ENCODE measurements at regions not wholly inside any gene's neighbourhood (a gene's known extent, or its start where the extent isn't known, plus 50 kb on each side); places are given as distances from the start of the nearest gene placed in this dataset.

- POLR2A ChIA-PET: no interaction called here
- CTCF ChIA-PET: no interaction called here
- no peaks in the 10 kb centered on the region for H3K27me3 Mint-ChIP-seq
- Histone ChIP-seq H3K27me3 (replicated peaks in 1 of 4; ENCODE audit: control extremely low read depth in 1 of 4, control insufficient read depth in 3 of 4, insufficient read depth in 4 of 4, low read length in 3 of 4) (no peaks in the 10 kb centered on the region), H3K79me2 (ENCODE audit: control insufficient read depth, insufficient read depth, low read length) (no peaks in the 10 kb centered on the region), H3K9ac (ENCODE audit: low read length) (no peak overlapping the region), H3K36me3 (replicated peaks in 1 of 2; ENCODE audit: control extremely low read depth in 1 of 2, control insufficient read depth in 1 of 2, extremely low read depth in 1 of 2, insufficient read depth in 2 of 2, low read length in 1 of 2) (no peaks in the 10 kb centered on the region), H2AFZ (ENCODE audit: insufficient read depth, low read depth, low read length, poor library complexity, severe bottlenecking) (no peak overlapping the region), H4K20me1 (ENCODE audit: control insufficient read depth, insufficient read depth, low read length, poor library complexity, severe bottlenecking) (no peaks in the 10 kb centered on the region), H3K4me2 (replicated peaks; ENCODE audit: low read depth, low read length, poor library complexity, severe bottlenecking) (no peak overlapping the region), H3K4me3 (ENCODE audit: control extremely low read depth in 1 of 5, extremely low read depth in 1 of 5, insufficient read depth in 1 of 5, low read depth in 2 of 5, low read length in 4 of 5) (no peak overlapping the region), H3K9me3 (ENCODE audit: control extremely low read depth in 1 of 3, control insufficient read depth in 2 of 3, insufficient read depth in 1 of 3, low read length in 2 of 3) (peaks cover 0 to 14% (median 0%) of the 10 kb centered on the region in 3 donors), H3K4me1 (ENCODE audit: control insufficient read depth in 2 of 2, insufficient read depth in 2 of 2, low read length in 2 of 2) (no peaks in the 10 kb centered on the region), H3K27ac (ENCODE audit: low read length in 2 of 2) (no peak overlapping the region)
- intact Hi-C loops (cut with micrococcal nuclease): no loop called here
- no CpG with 5 or more reads among the region's 3 CpGs for WGBS (ENCODE audit: insufficient coverage)
- H3K4me1 Mint-ChIP-seq: no peaks in the 10 kb centered on the region
- H3K4me3 Mint-ChIP-seq: no peak overlapping the region
- ATAC-seq (ENCODE audit: low read depth) (no peak), DNase-seq (no peak)
- TF ChIP-seq EZH2 (IDR thresholded peaks at IDR 0.05; ENCODE audit: borderline replicate concordance, insufficient read depth, low read depth, low read length, poor library complexity, severe bottlenecking): no peak
- TF ChIP-seq, protein P1, sequence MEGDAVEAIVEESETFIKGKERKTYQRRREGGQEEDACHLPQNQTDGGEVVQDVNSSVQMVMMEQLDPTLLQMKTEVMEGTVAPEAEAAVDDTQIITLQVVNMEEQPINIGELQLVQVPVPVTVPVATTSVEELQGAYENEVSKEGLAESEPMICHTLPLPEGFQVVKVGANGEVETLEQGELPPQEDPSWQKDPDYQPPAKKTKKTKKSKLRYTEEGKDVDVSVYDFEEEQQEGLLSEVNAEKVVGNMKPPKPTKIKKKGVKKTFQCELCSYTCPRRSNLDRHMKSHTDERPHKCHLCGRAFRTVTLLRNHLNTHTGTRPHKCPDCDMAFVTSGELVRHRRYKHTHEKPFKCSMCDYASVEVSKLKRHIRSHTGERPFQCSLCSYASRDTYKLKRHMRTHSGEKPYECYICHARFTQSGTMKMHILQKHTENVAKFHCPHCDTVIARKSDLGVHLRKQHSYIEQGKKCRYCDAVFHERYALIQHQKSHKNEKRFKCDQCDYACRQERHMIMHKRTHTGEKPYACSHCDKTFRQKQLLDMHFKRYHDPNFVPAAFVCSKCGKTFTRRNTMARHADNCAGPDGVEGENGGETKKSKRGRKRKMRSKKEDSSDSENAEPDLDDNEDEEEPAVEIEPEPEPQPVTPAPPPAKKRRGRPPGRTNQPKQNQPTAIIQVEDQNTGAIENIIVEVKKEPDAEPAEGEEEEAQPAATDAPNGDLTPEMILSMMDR (IDR thresholded peaks at IDR 0.05): no peak
- H3K9me3 Mint-ChIP-seq (ENCODE audit: insufficient read depth): peaks cover 2% of the 10 kb centered on the region
- H3K27ac Mint-ChIP-seq: no peak overlapping the region
These were observed 245.5 kb upstream of the NRP1 start for GRCh38 chr10:33579996-33580395.

DNA sequence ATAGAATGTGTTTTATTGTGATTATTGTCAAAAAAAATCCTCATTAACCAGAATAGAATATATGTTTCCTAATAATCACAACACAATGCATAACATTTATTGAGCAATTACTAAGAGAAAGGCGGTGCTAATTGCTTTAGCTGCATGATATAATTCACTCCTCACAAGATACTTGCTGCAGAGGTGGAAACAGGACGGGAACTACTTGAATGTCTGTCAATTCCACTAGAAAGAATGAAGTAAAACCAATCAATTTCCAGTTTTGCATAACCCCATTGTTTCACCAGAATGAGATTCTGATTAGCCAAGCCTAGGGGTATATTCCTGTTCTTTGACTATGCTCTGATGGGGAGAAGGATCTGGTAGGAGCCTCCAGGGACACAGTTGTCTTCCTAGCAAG is 239.1 kb upstream of the NRP1 start:
- intact Hi-C loops (cut with micrococcal nuclease): no loop called here
- Histone ChIP-seq H3K36me3 (replicated peaks in 1 of 2; ENCODE audit: control extremely low read depth in 1 of 2, control insufficient read depth in 1 of 2, extremely low read depth in 1 of 2, insufficient read depth in 2 of 2, low read length in 1 of 2) (no peaks in the 10 kb centered on the region), H2AFZ (ENCODE audit: insufficient read depth, low read depth, low read length, poor library complexity, severe bottlenecking) (no peak overlapping the region), H3K9ac (ENCODE audit: low read length) (no peak overlapping the region), H3K4me1 (ENCODE audit: control insufficient read depth in 2 of 2, insufficient read depth in 2 of 2, low read length in 2 of 2) (no peaks in the 10 kb centered on the region), H4K20me1 (ENCODE audit: control insufficient read depth, insufficient read depth, low read length, poor library complexity, severe bottlenecking) (no peaks in the 10 kb centered on the region), H3K9me3 (ENCODE audit: control extremely low read depth in 1 of 3, control insufficient read depth in 2 of 3, insufficient read depth in 1 of 3, low read length in 2 of 3) (no peaks in the 10 kb centered on the region), H3K79me2 (ENCODE audit: control insufficient read depth, insufficient read depth, low read length) (no peaks in the 10 kb centered on the region), H3K4me2 (replicated peaks; ENCODE audit: low read depth, low read length, poor library complexity, severe bottlenecking) (no peak overlapping the region), H3K4me3 (ENCODE audit: control extremely low read depth in 1 of 5, extremely low read depth in 1 of 5, insufficient read depth in 1 of 5, low read depth in 2 of 5, low read length in 4 of 5) (no peak overlapping the region), H3K27me3 (replicated peaks in 1 of 4; ENCODE audit: control extremely low read depth in 1 of 4, control insufficient read depth in 3 of 4, insufficient read depth in 4 of 4, low read length in 3 of 4) (no peaks in the 10 kb centered on the region), H3K27ac (ENCODE audit: low read length in 2 of 2) (no peak overlapping the region)
- no peak for TF ChIP-seq EZH2 (IDR thresholded peaks at IDR 0.05; ENCODE audit: borderline replicate concordance, insufficient read depth, low read depth, low read length, poor library complexity, severe bottlenecking)
- TF ChIP-seq, protein P1 (IDR thresholded peaks at IDR 0.05): no peak
- ChIA-PET POLR2A (no interaction called here), CTCF (interaction anchor here (0.7 kb wide), 1 partner anchor 13 kb away, joined by 3 read pairs; no protein-coding TSS in a partner anchor)
- H3K9me3 Mint-ChIP-seq (ENCODE audit: insufficient read depth): peaks cover 2% of the 10 kb centered on the region
- no peak overlapping the region for H3K27ac Mint-ChIP-seq
- no peak for ATAC-seq (ENCODE audit: low read depth)
- no peak overlapping the region for H3K4me3 Mint-ChIP-seq
- no CpG with 5 or more reads among the region's 2 CpGs for WGBS (ENCODE audit: insufficient coverage)
- no peaks in the 10 kb centered on the region for H3K27me3 Mint-ChIP-seq
- H3K4me1 Mint-ChIP-seq: no peaks in the 10 kb centered on the region
- no peak for DNase-seq

Measured in B cell (primary cell).